ENCODE measurements at regions not wholly inside any gene's neighbourhood (a gene's known extent, or its start where the extent isn't known, plus 50 kb on each side); places are given as distances from the start of the nearest gene placed in this dataset.
"Not testable (repeated sequence)": the region's sequence is repeated elsewhere in the genome, so short reads cannot be mapped to it uniquely, and the experiment has no call there.

GRCh38 chr11:3437441-3437840, 58.5 kb upstream of the ZNF195 start:
- DNase-seq, result not testable (repeated sequence)

GRCh38 chr11:3434976-3435375, 56.0 kb upstream of the ZNF195 start:
- no peak for DNase-seq

GRCh38 chr11:3429191-3429590, 50.2 kb upstream of the ZNF195 start:
- DNase-seq, result not testable (repeated sequence)
